Urothelium cell line (cell line): ENCODE measurements at regions not wholly inside any gene's neighbourhood (a gene's known extent, or its start where the extent isn't known, plus 50 kb on each side); places are given as distances from the start of the nearest gene placed in this dataset.
A peak's percentile ranks its signal among the peaks of the same experiment; 100 is the strongest.

Experiments
- DNase-seq: peaks from one replicate; pipeline ENCODE4 v3.0.0; 2011; ENCODE audit warnings: low spot score, mixed read lengths
- FAIRE-seq: peaks from 2 replicates; lab custom pipeline; 2011; peaks lifted over from hg19 to GRCh38; lab: Jason Lieb, UNC

DNA sequence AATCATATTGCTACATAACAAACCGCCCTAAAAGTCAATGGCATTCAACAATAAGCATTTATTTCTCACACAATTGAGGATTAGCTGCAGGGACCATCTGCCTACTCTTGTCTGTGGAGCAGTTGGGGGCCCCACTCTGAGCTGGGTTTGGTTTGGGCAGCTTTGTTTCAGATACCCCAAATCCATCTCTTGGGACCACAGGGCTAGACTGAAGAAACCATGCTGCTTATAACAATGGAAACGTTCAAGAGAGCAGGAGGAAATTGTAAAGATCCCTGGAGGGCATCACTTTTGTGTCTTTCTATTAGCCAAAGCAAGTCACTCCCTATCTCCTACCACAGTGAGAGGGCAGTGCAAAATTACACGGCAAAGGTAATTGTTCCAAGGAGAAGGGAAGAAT lies 146.5 kb upstream of the MGAT5 start:
- DNase-seq (no peak), FAIRE-seq (no peak)

DNA sequence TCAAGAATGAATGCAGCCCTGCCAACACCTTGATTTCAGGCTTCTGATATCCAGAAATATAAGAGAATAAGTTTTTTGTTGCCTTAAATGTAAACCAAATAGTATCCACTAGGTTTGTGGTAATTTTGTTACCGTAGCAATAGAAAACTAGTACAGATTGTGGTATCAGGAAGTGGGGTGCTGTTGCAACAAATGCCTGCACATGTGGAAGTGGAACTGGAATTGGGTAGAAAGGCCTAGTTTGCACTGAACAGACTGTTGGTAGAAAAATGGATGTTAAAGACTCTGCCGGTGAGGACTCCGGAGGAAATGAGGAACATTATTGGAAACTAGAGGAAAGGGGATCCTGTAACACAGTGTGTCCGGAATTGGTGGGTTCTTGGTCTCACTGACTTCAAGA lies 145.8 kb upstream of the MGAT5 start:
- FAIRE-seq, result no peak

DNA sequence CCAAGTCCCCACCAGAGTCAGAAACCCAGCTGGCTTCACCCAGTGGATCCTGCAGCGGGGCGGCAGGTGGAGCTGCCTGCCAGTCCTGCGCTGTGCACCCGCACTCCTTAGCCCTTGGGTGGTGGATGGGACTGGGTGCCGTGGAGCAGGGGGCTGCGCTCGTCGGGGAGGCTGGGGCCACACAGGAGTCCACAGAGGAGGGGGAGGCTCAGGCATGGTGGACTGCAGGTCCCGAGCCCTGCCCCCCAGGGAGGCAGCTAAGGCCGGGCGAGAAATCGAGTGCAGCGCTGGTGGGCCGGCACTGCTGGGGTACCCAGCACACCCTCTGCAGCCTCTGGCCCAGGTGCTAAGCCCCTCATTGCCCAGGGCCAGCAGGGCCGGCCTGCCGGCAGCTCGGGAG lies 144.6 kb upstream of the MGAT5 start:
- FAIRE-seq, result no peak

More for the DNA sequence above, 145.8 kb upstream of the MGAT5 start:
- DNase-seq, result no peak

DNA sequence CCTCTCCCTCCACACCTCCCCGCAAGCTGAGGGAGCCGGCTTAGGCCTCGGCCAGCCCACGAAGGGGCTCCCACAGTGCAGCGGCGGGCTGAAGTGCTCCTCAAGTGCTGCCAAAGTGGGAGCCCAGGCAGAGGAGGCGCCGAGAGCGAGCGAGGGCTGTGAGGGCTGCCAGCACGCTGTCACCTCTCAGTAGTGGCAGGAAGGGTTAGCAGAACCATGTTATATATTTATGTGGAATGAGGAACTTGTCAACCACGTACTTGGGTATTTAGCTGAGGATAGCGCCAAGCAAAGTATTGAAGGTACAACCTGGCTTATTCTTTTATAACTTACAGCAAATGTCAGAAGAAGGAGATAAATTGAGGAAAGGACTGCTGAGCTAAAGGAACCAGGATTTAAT lies 144.1 kb upstream of the MGAT5 start:
- DNase-seq (no peak), FAIRE-seq (no peak)

More for the DNA sequence above, 144.6 kb upstream of the MGAT5 start:
- DNase-seq, result no peak

DNA sequence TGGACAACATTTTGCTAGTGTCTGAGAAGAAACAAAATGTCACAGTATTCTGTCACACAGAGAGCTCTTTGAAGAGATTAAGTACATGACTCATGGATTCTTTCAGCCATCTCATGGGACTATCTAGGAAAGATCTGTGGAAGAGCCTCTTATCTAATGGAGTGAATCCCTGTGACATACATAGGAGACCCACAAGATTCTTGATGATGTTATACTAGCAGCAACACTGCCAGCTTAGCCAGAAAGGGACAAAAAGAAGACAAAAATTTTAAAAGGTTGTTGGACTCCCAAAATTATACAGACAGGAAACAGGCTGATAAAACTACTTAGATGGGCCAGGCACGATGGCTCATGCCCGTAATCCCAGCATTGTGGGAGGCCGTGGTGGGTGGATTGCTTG lies 143.3 kb upstream of the MGAT5 start:
- no peak for DNase-seq

DNA sequence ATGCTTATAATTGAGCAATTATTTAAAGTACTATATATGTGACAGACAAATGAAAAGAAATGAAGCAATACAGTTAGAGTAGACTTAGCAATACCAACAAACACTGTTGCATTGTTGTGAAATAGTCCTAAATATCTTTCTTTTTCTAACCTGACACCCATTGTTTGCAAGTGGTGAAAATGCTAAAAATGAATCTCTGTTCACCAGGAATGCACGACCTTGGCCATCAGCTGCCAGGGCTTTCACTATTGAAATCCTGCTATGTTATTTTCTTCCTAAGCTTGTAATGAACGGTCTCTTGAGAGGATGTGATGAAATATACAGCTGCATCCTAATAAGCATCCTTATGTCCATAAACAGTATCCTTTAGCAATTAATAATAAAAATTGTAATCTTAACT lies 136.2 kb upstream of the MGAT5 start:
- FAIRE-seq (no peak), DNase-seq (no peak)

More for the DNA sequence above, 143.3 kb upstream of the MGAT5 start:
- FAIRE-seq, result no peak

GRCh38 chr2:134118279-134119116 lies 135.4 kb upstream of the MGAT5 start:
- FAIRE-seq (no peak), DNase-seq (peak; percentile 79)

DNA sequence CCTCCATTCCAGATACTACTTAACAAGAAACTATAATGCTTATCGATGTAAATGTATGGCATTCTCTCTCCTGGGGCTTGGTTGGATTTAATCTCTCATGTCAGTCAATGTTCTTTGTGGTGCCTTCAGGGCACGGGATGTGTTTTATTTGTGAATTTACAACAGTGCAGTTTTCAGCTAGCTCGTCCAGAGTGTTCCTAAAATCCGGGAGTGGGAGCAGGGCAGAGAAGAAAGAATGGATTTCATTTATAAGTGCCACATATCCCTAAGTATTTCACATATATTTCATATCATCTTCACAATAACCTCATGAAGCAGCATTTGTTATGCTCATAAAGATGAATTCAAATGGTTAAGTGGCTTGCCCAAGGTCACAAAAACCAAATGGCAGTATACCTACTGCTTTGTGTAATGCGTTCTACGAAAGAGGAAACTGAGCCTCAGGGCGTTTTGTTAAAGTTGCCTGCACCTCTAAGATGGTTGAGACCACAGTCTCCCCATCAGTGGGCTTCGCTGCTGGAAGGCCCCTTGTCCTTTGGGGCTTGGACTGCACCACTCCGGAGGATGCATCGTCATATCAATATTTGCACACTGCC lies 134.7 kb upstream of the MGAT5 start:
- DNase-seq (no peak), FAIRE-seq (no peak)

DNA sequence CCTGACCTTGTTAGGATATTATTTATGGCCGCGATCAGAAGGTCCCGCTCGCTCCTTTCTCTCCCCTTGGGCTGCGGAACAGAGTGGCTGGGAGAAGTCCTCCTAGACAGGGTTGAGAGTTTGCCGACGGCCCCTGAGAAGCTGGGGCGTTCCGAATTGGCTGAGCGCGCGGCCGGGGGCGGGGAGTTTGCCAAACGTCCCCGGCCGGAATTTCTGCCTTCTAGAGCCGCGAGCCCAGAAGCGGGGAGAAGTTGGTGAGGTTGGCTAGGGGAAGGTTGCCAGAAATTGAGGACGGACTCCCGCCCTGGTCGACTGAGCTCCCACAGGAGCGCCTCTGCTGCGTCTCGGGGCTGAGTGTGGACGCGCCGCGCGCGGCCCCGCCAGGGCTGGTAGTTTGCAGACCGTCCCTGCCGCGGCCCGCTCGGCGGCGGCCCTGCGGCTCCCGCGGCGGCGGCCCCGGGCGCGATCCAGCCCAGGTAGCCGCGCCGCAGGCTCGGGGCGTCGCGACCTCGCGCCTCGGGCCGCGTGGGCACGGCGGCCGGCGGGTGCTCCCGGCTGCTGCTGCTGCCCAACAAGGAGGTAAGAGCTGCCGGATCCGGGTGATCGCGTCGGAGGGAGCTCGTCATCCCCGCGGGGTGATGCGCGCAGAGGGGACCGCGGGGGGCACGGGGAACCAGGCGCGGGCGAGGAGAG lies 134.0 kb upstream of the MGAT5 start:
- FAIRE-seq, result no peak
- DNase-seq, result peak; percentile 93

- FAIRE-seq, result no peak
- no peak for DNase-seq
These were observed 133.5 kb upstream of the MGAT5 start for GRCh38 chr2:134120406-134120732.

DNA sequence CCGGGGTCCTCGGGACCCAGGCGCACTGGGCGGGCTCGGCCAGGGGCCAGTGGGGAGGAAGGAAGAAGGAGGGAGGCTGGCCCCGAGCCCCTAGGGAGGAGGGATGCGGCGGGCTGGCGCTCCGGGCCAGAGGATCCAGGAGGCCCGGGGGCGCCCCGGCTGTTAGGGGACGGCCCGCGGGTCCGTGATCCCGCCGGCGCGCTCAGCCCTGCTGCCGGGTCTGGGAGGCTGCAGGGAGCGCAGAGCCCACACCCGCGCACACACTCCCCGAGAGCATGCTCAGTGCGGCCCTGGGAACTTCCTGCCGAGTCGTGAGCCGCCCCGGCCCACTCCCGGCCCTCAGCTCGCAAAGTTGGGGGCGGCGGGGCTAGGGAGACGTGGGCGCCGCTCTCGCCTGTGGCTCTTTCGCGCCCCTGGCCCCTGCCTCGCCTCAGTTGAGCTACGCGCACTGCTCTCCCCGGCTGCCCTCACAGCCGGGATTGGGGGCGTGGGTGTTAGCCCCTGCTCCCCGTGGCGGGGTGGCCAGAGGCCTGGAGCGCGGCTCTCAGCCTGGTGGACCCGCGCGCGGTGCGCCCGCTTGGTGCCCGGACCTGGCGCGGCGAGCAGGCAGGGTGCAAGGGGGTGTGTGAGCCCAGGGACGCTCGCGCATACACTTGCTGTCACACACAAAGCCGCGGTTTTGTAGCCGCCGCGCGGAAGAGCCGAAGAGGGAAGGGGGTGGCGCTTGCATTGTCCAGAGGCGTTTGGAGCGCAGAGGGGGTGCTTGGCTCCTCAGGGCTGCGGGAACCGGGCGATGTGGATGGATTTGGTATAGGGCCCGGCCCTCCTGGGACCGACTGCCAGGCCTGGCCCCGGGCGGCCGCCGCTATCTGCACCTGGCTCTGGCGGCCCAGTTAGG lies 132.9 kb upstream of the MGAT5 start:
- FAIRE-seq (no peak), DNase-seq (peak; percentile 71)

- DNase-seq (no peak), FAIRE-seq (no peak)
These were observed 131.3 kb upstream of the MGAT5 start for GRCh38 chr2:134122610-134123009.

DNA sequence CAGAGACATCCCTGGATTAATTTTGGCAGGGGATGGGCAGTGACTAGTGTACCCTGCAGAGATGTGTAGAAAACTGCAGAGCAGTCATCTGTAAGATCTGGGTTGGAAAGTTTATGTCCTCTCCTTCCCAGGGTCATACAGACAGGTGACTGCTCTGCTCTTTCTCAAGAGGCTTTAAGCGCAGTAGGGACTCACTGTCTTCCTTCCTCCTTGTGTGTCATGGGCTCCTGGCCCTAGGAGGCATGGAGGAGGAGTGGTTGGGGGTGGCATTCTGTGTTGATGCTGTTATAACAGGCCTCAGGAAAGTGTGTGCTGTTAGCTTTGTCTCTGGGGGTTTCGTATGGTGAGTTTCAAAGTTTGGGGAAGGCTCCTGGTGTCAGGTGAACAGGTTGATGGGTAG lies 130.5 kb upstream of the MGAT5 start:
- DNase-seq (no peak), FAIRE-seq (no peak)

DNA sequence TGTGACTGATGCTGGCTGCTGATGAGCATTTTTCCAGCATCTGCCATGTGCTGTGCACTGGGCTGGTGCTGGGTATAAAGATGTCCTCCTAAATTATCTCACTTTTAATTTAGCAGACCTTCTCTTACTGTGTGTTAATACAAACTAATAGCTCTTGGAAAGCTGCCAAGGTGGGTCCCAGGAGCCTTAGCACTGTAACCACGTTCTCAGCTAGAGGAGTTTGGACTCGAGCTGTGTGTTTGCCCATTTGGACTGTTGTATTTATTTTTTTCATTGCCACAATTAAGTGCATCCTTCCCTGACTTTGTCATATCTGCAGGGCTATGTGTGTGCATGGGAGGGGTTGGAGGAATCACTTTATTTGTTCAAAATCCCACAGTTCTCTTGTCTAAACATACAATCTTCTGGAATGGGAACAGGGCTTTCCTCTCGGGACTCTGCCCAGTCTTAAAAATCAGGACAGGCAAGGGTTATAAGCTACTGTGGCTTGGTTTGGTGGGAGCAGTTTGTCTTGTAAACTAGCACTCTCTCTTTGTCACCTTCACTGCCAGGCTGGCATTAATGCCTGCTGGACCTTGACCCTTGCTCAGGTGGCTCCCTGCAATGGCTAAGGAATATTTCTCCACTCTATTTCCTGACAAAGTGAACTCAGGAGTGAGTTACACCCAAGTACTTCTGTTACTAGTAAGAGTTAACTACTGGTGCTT lies 129.7 kb upstream of the MGAT5 start:
- no peak for FAIRE-seq
- no peak for DNase-seq

- DNase-seq (no peak), FAIRE-seq (no peak)
These were observed 126.4 kb upstream of the MGAT5 start for GRCh38 chr2:134127496-134127895.

DNA sequence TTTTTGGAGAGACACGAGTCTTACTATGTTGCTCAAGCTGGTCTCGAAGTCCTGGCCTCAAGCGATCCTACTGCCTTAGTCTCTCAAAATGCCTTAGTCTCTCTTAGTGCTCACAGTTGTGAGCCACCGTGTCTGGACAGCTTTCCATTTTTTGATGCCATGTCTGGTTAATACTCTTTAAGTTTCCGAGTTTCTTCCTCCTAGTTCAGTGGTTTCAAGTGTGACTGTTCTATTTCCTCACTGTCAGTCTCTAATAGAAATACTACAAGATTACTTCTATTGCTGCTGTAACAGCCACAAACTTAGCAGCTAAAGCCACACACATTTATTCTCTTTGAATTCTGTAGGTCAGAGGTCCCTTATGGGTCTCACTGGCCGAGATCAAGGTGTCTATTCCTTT lies 125.1 kb upstream of the MGAT5 start:
- FAIRE-seq (no peak), DNase-seq (no peak)

DNA sequence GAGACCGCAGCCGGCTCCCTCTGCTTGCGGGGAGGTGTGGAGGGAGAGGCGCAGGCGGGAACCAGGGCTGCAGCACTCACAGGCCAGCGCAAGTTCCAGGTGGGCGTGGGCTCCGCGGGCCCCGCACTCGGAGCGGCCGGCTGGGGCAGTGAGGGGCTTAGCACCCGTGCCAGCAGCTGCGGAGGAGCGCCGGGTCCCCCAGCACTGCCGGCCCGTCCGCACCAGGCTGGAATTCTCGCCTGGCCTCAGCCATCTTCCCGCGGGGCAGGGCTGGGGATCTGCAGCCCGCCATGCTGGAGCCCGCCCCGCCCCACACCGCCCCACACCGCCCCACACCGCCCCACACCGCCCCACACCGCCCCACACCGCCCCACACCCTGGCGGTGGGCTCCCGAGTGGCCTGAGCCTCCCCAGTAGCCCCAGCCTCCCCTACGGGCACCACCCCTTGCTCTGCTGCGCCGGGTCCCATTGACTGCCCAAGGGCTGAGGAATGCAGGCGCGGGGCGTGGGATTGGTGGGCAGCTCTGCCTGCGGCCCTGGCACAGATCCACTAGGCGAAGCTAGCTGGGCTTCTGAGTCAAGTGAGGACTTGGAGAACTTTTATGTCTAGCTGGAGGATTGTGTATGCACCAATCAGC lies 123.9 kb upstream of the MGAT5 start:
- FAIRE-seq (no peak), DNase-seq (no peak)

GRCh38 chr2:134131681-134132489 lies 122.0 kb upstream of the MGAT5 start:
- FAIRE-seq, result no peak
- no peak for DNase-seq

GRCh38 chr2:134132490-134132857 lies 121.4 kb upstream of the MGAT5 start:
- DNase-seq (no peak), FAIRE-seq (no peak)
